HG02852 (cell line): ENCODE measurements at regions not wholly inside any gene's neighbourhood (a gene's known extent, or its start where the extent isn't known, plus 50 kb on each side); places are given as distances from the start of the nearest gene placed in this dataset.
"Not testable (repeated sequence)": the region's sequence is repeated elsewhere in the genome, so short reads cannot be mapped to it uniquely, and the experiment has no call there.

ENCODE experiments used
- ATAC-seq: cut with Tn5 transposase; IDR thresholded peaks from one replicate; pipeline ENCODE4 v1.9.1; 2021; ENCODE audit warnings: mild to moderate bottlenecking, moderate library complexity; ENCODE audit not compliant: unreplicated experiment

DNA sequence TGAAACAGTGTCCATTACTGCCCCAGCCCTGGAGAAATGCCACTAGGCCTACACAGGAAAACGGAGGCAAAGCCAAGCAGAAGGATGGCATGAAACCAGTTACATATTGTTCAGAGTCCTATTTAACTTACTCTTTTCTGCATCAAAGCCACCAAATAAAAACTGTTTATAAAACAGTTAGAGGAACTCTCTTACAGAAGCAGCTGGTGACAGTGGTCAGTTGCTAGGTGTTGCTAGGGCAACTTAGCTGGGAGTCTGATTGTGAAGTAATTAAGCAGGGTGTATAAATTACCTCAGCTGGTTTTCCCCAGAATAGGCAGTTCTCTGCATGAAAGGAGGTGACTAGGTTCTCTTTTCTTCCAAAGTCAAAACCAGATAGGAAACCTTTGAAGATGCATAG, 115.6 kb upstream of the ZBED5 start:
- no peak for ATAC-seq

- no peak for ATAC-seq
Observed at GRCh38 chr11:10970926-10971325, 113.1 kb upstream of the ZBED5 start.

DNA sequence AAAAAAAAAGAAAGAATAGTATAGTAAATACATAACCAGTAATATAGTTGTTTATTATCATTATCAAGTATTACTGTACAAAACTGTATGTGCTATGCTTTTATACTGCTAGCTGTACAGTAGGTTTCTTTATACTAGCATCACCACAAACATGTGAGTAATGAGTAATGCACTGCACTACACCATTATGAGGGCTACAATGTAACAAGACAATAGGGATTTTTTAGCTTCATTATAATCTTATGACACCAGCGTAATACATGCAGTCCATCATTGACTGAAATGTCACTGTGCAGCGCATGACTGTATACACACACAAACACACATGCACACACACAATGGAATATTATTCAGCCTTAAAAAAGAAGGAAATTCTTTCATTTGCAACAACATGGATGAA, 111.5 kb upstream of the ZBED5 start:
- no peak for ATAC-seq

GRCh38 chr11:10956884-10957283, 99.0 kb upstream of the ZBED5 start:
- ATAC-seq: not testable (repeated sequence)

DNA sequence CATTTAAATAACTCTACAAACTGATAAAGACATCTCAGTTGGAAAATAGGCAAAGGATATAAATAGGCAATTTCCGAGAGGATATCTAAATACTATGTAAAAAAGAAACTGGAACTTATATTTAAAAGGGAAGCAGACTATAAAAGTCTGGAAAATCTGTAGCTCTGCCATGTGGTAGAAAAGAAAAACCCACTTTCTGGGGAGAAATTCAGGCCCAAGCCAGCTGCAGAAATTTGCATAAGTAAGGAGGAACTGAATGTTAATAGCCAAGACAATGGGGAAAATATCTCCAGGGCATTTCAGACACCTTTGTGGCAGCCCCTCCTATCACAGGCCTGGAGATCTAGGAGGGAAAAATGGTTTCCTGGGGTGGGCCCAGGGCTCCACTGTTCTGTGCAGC, 97.8 kb upstream of the ZBED5 start:
- ATAC-seq: no peak

DNA sequence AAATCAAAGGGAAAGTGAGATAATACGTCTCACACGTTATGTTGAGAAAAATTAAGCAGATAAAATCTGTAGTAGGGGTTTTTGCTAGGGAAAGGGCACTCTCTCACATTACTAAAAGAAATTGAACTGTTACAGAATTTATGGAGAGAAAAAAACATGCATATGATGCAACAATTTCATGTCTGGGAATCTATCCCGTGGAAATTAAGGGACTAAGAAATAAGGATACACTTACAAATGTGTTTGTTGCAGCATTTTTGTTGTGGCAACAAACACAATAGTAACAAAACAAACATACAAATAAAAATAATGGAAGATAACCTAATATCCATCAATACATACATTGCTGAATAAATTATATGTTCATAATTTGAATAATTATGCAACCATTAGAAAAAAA, 96.3 kb upstream of the ZBED5 start:
- no peak for ATAC-seq

DNA sequence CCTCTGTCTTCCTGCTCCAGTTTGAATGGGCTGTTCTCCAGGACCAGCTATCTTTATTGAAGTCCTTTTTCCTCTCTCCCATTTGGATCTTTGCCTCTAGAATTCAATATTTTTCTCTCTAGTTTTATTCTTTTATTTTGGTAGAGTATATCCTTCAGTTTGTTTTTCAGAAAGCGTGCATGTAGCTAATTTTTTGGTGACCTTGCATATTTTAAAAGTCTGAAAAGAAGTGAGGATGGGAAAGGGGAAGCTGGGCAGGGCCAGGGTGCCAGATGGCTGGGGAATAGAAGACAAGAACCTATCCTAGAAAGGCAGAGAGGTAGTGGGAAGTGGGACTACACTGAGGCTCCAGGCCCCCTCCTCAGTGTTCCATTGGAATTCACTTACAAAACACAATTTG, 95.0 kb upstream of the ZBED5 start:
- ATAC-seq: no peak

DNA sequence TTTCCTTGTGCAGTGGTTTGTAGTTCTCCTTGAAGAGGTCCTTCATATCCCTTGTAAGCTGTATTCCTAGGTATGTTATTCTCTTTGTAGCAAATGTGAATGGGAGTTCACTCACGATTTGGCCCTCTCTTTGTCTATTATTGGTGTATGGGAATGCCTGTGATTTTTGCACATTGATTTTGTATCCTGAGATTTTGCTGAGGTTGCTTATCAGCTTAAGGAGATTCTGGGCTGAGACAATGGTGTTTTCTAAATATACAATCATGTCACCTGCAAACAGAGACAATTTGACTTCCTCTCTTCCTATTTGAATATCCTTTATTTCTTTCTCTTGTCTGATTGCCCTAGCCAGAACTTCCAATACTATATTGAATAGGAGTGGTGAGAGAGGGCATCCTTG, 90.1 kb upstream of the ZBED5 start:
- ATAC-seq: not testable (repeated sequence)

GRCh38 chr11:10946072-10946471, 88.2 kb upstream of the ZBED5 start:
- no peak for ATAC-seq

- no peak for ATAC-seq
Observed at GRCh38 chr11:10945196-10945595, 87.3 kb upstream of the ZBED5 start.

GRCh38 chr11:10943968-10944367, 86.1 kb upstream of the ZBED5 start:
- ATAC-seq: no peak

DNA sequence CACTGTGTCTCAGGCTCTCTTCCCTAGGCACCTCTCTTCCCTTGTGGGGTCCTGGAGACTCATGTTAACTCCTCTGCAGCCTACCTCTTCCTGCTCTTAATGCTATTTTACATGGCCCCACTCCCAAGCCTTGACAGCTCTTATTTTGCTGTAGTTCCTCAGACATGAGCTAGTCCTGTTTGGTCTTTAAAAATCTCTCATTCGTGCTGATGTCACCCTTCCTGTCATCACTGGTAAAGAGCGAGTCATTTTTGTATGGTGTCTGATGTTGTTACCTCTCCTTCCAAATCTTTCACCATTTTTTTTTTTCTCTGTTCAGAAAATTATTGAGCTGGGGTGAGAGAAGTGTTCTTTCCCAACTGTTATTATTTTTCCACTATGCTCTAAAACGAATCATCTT, 84.8 kb upstream of the ZBED5 start:
- ATAC-seq: no peak

GRCh38 chr11:10941871-10942270, 84.0 kb upstream of the ZBED5 start:
- no peak for ATAC-seq

- no peak for ATAC-seq
Observed at GRCh38 chr11:10941414-10941813, 83.6 kb upstream of the ZBED5 start.

- no peak for ATAC-seq
Observed at GRCh38 chr11:10938650-10939387, 81.0 kb upstream of the ZBED5 start.

GRCh38 chr11:10938231-10938630, 80.4 kb upstream of the ZBED5 start:
- no peak for ATAC-seq

GRCh38 chr11:10937385-10937771, 79.5 kb upstream of the ZBED5 start:
- no peak for ATAC-seq

GRCh38 chr11:10936626-10937384, 79.0 kb upstream of the ZBED5 start:
- no peak for ATAC-seq

GRCh38 chr11:10935015-10935559, 77.2 kb upstream of the ZBED5 start:
- no peak for ATAC-seq

DNA sequence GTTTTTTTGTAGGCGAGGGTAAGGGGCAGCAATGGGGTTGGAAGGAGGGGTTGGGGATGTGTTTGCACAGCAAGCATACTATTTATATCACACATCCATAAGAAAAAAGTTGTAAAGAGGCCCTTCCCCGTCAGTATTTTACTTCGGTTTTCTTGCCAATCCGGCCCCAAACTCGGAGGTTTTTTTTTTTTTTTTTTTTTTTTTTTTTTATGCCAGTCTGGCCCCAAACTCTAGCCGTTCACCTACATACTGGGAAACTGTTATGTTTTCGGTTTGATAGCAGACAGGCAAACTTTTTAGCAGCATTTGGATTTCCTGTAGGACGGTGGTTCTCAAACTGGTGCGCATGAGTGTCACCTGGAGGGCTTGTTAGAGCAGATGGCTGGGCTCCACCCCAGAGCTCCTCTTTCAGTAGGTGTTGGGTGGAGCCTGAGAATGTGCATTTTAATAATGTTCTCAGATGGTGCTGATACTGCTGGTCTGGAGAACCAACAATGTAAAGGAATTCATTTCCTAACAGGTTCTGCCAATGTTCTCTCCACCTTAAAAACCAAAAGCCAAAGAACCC, 76.5 kb upstream of the ZBED5 start:
- no peak for ATAC-seq

GRCh38 chr11:10933455-10934292, 75.8 kb upstream of the ZBED5 start:
- ATAC-seq: peak; percentile 83
